Fibroblast of lung (primary cell): ENCODE measurements at regions not wholly inside any gene's neighbourhood (a gene's known extent, or its start where the extent isn't known, plus 50 kb on each side); places are given as distances from the start of the nearest gene placed in this dataset.

Experiments
- CTCF ChIP-seq, 2 donors: IDR thresholded peaks in 1 of 2; conservative IDR thresholded peaks in 1 of 2; 1 replicate in 1 of 2; 2 replicates in 1 of 2; pipeline ENCODE4 v1.5.1; 2011 to 2012; ENCODE audit warnings: low read length in 2 of 2, control low read depth in 1 of 2, inconsistent platforms in 1 of 2, low read depth in 1 of 2, mild to moderate bottlenecking in 1 of 2
- EZH2 ChIP-seq: IDR thresholded peaks from 2 replicates; pipeline ENCODE4 v1.5.1; 2012; ENCODE audit warnings: low read length, control low read depth, mild to moderate bottlenecking; ENCODE audit errors: missing control alignments

- TF ChIP-seq EZH2 (no peak), CTCF (conservative IDR thresholded peaks at IDR 0.05 in 1 of 2, IDR thresholded peaks at IDR 0.05 in 1 of 2; ENCODE audit: low read depth in 1 of 2, low read length in 2 of 2) (no peak)
Measured at GRCh38 chr11:11177156-11177808, 175.8 kb downstream of the CSNK2A3 start.
